ENCODE measurements at regions not wholly inside any gene's neighbourhood (a gene's known extent, or its start where the extent isn't known, plus 50 kb on each side); places are given as distances from the start of the nearest gene placed in this dataset.

DNA sequence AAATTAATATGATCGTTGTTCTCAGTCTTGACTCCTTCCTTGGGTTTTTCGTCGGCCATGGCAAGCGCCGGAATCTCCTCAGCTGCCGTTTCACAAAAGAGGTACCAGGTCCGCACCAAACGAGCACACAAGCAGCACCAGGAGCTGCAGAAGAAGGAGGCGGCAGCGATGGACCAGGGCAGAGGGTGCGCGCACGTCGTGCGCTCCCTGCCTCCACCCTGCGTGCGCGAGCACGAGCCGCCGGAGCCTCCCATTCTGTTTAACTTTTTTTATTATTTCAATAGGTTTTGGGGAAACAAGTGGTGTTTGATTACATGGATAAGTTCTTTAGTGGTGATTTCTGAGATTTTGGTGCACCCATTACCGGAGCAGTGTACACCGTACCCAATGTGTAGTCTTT, 158.2 kb downstream of the PLS3 start (continued):
- TF ChIP-seq, protein P1, sequence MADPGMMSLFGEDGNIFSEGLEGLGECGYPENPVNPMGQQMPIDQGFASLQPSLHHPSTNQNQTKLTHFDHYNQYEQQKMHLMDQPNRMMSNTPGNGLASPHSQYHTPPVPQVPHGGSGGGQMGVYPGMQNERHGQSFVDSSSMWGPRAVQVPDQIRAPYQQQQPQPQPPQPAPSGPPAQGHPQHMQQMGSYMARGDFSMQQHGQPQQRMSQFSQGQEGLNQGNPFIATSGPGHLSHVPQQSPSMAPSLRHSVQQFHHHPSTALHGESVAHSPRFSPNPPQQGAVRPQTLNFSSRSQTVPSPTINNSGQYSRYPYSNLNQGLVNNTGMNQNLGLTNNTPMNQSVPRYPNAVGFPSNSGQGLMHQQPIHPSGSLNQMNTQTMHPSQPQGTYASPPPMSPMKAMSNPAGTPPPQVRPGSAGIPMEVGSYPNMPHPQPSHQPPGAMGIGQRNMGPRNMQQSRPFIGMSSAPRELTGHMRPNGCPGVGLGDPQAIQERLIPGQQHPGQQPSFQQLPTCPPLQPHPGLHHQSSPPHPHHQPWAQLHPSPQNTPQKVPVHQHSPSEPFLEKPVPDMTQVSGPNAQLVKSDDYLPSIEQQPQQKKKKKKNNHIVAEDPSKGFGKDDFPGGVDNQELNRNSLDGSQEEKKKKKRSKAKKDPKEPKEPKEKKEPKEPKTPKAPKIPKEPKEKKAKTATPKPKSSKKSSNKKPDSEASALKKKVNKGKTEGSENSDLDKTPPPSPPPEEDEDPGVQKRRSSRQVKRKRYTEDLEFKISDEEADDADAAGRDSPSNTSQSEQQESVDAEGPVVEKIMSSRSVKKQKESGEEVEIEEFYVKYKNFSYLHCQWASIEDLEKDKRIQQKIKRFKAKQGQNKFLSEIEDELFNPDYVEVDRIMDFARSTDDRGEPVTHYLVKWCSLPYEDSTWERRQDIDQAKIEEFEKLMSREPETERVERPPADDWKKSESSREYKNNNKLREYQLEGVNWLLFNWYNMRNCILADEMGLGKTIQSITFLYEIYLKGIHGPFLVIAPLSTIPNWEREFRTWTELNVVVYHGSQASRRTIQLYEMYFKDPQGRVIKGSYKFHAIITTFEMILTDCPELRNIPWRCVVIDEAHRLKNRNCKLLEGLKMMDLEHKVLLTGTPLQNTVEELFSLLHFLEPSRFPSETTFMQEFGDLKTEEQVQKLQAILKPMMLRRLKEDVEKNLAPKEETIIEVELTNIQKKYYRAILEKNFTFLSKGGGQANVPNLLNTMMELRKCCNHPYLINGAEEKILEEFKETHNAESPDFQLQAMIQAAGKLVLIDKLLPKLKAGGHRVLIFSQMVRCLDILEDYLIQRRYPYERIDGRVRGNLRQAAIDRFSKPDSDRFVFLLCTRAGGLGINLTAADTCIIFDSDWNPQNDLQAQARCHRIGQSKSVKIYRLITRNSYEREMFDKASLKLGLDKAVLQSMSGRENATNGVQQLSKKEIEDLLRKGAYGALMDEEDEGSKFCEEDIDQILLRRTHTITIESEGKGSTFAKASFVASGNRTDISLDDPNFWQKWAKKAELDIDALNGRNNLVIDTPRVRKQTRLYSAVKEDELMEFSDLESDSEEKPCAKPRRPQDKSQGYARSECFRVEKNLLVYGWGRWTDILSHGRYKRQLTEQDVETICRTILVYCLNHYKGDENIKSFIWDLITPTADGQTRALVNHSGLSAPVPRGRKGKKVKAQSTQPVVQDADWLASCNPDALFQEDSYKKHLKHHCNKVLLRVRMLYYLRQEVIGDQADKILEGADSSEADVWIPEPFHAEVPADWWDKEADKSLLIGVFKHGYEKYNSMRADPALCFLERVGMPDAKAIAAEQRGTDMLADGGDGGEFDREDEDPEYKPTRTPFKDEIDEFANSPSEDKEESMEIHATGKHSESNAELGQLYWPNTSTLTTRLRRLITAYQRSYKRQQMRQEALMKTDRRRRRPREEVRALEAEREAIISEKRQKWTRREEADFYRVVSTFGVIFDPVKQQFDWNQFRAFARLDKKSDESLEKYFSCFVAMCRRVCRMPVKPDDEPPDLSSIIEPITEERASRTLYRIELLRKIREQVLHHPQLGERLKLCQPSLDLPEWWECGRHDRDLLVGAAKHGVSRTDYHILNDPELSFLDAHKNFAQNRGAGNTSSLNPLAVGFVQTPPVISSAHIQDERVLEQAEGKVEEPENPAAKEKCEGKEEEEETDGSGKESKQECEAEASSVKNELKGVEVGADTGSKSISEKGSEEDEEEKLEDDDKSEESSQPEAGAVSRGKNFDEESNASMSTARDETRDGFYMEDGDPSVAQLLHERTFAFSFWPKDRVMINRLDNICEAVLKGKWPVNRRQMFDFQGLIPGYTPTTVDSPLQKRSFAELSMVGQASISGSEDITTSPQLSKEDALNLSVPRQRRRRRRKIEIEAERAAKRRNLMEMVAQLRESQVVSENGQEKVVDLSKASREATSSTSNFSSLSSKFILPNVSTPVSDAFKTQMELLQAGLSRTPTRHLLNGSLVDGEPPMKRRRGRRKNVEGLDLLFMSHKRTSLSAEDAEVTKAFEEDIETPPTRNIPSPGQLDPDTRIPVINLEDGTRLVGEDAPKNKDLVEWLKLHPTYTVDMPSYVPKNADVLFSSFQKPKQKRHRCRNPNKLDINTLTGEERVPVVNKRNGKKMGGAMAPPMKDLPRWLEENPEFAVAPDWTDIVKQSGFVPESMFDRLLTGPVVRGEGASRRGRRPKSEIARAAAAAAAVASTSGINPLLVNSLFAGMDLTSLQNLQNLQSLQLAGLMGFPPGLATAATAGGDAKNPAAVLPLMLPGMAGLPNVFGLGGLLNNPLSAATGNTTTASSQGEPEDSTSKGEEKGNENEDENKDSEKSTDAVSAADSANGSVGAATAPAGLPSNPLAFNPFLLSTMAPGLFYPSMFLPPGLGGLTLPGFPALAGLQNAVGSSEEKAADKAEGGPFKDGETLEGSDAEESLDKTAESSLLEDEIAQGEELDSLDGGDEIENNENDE (IDR thresholded peaks at IDR 0.05; ENCODE audit: insufficient replicate concordance, low read length), result no peak
- TF ChIP-seq, protein P2, sequence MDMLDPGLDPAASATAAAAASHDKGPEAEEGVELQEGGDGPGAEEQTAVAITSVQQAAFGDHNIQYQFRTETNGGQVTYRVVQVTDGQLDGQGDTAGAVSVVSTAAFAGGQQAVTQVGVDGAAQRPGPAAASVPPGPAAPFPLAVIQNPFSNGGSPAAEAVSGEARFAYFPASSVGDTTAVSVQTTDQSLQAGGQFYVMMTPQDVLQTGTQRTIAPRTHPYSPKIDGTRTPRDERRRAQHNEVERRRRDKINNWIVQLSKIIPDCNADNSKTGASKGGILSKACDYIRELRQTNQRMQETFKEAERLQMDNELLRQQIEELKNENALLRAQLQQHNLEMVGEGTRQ (IDR thresholded peaks at IDR 0.05; ENCODE audit: low read length), result no peak
- TF ChIP-seq KDM5A (IDR thresholded peaks at IDR 0.05; ENCODE audit: low read length) (no peak), CBX5 (IDR thresholded peaks at IDR 0.05; ENCODE audit: low read depth, low read length) (no peak), GTF2F1 (IDR thresholded peaks at IDR 0.05; ENCODE audit: borderline replicate concordance, low read depth, low read length) (no peak), TBP (IDR thresholded peaks at IDR 0.05; ENCODE audit: low read depth, low read length) (no peak)
